ENCODE measurements at regions not wholly inside any gene's neighbourhood (a gene's known extent, or its start where the extent isn't known, plus 50 kb on each side); places are given as distances from the start of the nearest gene placed in this dataset.

DNA sequence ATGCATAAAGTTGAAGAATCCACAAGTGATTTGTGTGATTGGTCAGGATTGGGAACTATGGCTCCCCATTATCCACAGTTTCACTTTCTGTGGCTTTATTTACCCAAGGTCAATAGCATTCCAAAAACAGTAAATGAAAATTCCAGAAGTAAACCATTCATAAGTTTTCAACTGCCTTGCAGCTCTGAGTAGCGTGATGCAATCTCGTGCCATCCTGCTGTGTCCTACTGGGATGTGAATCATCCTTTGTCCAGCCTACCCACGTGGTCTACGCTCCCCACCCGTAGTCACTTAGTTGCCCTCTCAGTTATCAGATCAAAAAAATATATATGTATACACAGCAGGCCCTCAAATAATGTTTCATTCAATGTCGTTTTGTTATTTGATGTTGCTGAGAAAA is 89.0 kb upstream of the DLGAP1 start:
- H3K4me3 ChIP-seq (ENCODE audit: low read depth in 1 of 3, low read length in 3 of 3) = no peak overlapping the region
- H3K9me3 ChIP-seq (ENCODE audit: control insufficient read depth in 4 of 4, low read length in 3 of 4) = no peaks in the 10 kb centered on the region
- WGBS = 76% methylated on average over 6 of the region's 6 CpGs
- H3K36me3 ChIP-seq (ENCODE audit: control insufficient read depth in 4 of 4, insufficient read depth in 3 of 4, low read depth in 1 of 4, low read length in 3 of 4) = no peaks in the 10 kb centered on the region
- no peak for TF ChIP-seq JUND (IDR thresholded peaks at IDR 0.05)
- no peak for TF ChIP-seq NR2F2 (IDR thresholded peaks at IDR 0.05)
- TF ChIP-seq, protein P1, sequence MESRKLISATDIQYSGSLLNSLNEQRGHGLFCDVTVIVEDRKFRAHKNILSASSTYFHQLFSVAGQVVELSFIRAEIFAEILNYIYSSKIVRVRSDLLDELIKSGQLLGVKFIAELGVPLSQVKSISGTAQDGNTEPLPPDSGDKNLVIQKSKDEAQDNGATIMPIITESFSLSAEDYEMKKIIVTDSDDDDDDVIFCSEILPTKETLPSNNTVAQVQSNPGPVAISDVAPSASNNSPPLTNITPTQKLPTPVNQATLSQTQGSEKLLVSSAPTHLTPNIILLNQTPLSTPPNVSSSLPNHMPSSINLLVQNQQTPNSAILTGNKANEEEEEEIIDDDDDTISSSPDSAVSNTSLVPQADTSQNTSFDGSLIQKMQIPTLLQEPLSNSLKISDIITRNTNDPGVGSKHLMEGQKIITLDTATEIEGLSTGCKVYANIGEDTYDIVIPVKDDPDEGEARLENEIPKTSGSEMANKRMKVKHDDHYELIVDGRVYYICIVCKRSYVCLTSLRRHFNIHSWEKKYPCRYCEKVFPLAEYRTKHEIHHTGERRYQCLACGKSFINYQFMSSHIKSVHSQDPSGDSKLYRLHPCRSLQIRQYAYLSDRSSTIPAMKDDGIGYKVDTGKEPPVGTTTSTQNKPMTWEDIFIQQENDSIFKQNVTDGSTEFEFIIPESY (IDR thresholded peaks at IDR 0.05) = no peak
- H3K4me1 ChIP-seq (ENCODE audit: control insufficient read depth in 4 of 4, insufficient read depth in 4 of 4, low read length in 3 of 4) = no peaks in the 10 kb centered on the region
- no peak overlapping the region for H3K9ac ChIP-seq (ENCODE audit: low read depth in 1 of 2, low read length in 2 of 2)
- H3K27ac ChIP-seq (ENCODE audit: low read depth in 1 of 2, low read length in 2 of 2) = no peak overlapping the region
- DNase-seq (ENCODE audit: low spot score) = no peak
- no peaks in the 10 kb centered on the region for H3K27me3 ChIP-seq (ENCODE audit: control insufficient read depth in 4 of 4, insufficient read depth in 4 of 4, low read length in 3 of 4)

DNA sequence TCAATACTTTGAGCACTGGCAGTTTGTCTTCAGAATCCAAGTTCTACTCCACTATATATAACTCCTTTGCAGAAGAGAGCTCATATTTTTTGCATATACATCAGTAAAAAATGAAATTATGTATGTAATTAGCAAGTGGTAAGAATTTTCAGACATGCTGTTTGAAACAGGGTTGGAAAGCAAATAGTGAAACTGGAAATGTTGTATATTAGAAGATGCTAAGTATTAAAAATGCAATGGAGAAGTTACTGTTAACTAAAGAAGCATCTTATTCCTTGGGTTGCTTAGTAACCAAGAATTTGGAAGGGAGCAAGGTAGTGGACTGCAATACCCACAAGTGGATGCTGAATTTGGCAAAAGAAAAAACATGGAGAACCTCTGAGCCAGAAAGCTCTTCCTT is 88.6 kb upstream of the DLGAP1 start:
- TF ChIP-seq, protein P1 (IDR thresholded peaks at IDR 0.05) = no peak
- no peak for TF ChIP-seq GABPA (IDR thresholded peaks at IDR 0.05 in 1 of 2, conservative IDR thresholded peaks at IDR 0.05 in 1 of 2)
- TF ChIP-seq FOXA1 (IDR thresholded peaks at IDR 0.05) = no peak
- TF ChIP-seq HNF4G (IDR thresholded peaks at IDR 0.05) = no peak
- TF ChIP-seq RAD21 (IDR thresholded peaks at IDR 0.05) = no peak
- no peak for TF ChIP-seq TAF1 (conservative IDR thresholded peaks at IDR 0.05)
- TF ChIP-seq, protein P2, sequence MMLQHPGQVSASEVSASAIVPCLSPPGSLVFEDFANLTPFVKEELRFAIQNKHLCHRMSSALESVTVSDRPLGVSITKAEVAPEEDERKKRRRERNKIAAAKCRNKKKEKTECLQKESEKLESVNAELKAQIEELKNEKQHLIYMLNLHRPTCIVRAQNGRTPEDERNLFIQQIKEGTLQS (IDR thresholded peaks at IDR 0.05) = no peak
- TF ChIP-seq HNF4A (conservative IDR thresholded peaks at IDR 0.05) = no peak
- TF ChIP-seq FOXA2 (IDR thresholded peaks at IDR 0.05) = no peak
- TF ChIP-seq JUND (IDR thresholded peaks at IDR 0.05) = no peak
- TF ChIP-seq, protein P3, sequence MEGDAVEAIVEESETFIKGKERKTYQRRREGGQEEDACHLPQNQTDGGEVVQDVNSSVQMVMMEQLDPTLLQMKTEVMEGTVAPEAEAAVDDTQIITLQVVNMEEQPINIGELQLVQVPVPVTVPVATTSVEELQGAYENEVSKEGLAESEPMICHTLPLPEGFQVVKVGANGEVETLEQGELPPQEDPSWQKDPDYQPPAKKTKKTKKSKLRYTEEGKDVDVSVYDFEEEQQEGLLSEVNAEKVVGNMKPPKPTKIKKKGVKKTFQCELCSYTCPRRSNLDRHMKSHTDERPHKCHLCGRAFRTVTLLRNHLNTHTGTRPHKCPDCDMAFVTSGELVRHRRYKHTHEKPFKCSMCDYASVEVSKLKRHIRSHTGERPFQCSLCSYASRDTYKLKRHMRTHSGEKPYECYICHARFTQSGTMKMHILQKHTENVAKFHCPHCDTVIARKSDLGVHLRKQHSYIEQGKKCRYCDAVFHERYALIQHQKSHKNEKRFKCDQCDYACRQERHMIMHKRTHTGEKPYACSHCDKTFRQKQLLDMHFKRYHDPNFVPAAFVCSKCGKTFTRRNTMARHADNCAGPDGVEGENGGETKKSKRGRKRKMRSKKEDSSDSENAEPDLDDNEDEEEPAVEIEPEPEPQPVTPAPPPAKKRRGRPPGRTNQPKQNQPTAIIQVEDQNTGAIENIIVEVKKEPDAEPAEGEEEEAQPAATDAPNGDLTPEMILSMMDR (IDR thresholded peaks at IDR 0.05; ENCODE audit: low read depth, low read length, missing input control) = no peak
- TF ChIP-seq EGR1 (IDR thresholded peaks at IDR 0.05; ENCODE audit: low read depth in 2 of 2) = no peak
- no peak for TF ChIP-seq NR2F2 (IDR thresholded peaks at IDR 0.05)
- no peak for TF ChIP-seq SP1 (IDR thresholded peaks at IDR 0.05)
- TF ChIP-seq, protein P4, sequence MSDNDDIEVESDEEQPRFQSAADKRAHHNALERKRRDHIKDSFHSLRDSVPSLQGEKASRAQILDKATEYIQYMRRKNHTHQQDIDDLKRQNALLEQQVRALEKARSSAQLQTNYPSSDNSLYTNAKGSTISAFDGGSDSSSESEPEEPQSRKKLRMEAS (IDR thresholded peaks at IDR 0.05) = no peak
- H3K36me3 ChIP-seq (ENCODE audit: control insufficient read depth in 4 of 4, insufficient read depth in 3 of 4, low read depth in 1 of 4, low read length in 3 of 4) = no peaks in the 10 kb centered on the region

More for the DNA sequence above, 88.6 kb upstream of the DLGAP1 start:
- no peak overlapping the region for H3K27ac ChIP-seq (ENCODE audit: low read depth in 1 of 2, low read length in 2 of 2)
- H3K9ac ChIP-seq (ENCODE audit: low read depth in 1 of 2, low read length in 2 of 2) = no peak overlapping the region
- no peak for DNase-seq (ENCODE audit: low spot score)
- no peaks in the 10 kb centered on the region for H3K4me1 ChIP-seq (ENCODE audit: control insufficient read depth in 4 of 4, insufficient read depth in 4 of 4, low read length in 3 of 4)
- H3K9me3 ChIP-seq (ENCODE audit: control insufficient read depth in 4 of 4, low read length in 3 of 4) = no peaks in the 10 kb centered on the region
- no peak overlapping the region for H3K4me3 ChIP-seq (ENCODE audit: low read depth in 1 of 3, low read length in 3 of 3)
- H3K27me3 ChIP-seq (ENCODE audit: control insufficient read depth in 4 of 4, insufficient read depth in 4 of 4, low read length in 3 of 4) = no peaks in the 10 kb centered on the region

Data from liver (tissue), 8 donors.